PC-3 (cell line): ENCODE measurements at regions not wholly inside any gene's neighbourhood (a gene's known extent, or its start where the extent isn't known, plus 50 kb on each side); places are given as distances from the start of the nearest gene placed in this dataset.

ENCODE experiments used
- ATAC-seq: fragments of 200-7000 bp; cut with Tn5 transposase; 2 replicates; pipeline ENCODE4 v1.9.1; 2020; ENCODE audit warnings: mild to moderate bottlenecking, moderate library complexity
- BruUV-seq: library from RNA; stranded (reverse); fragments of 400-500 nt; replicated peaks from 2 replicates; lab custom pipeline; 2021; lab: Mats Ljungman, UMichigan
- CTCF ChIA-PET: fragments of 300-600 bp; sonication (Branson Sonifier 250); formaldehyde crosslinking; loops from one replicate; lab custom pipeline; 2022; ENCODE audit warnings: antibody characterized with exemption; lab: Charles Lee
- POLR2A ChIA-PET: fragments of 300-600 bp; sonication (Branson Sonifier 250); formaldehyde crosslinking; loops from one replicate; lab custom pipeline; 2022; ENCODE audit warnings: antibody characterized with exemption; ENCODE audit not compliant: unreplicated experiment; lab: Charles Lee
- DNase-seq: peaks from one replicate; pipeline ENCODE4 v3.0.0-alpha.2; 2015
- H2AFZ ChIP-seq: fragments of 300-600 bp; sonication (generic); 2 replicates; pipeline ENCODE4 v1.6.0; 2016; ENCODE audit warnings: antibody characterized with exemption, low read length
- H3F3A ChIP-seq: fragments of 300-600 bp; sonication (generic); one replicate; pipeline ENCODE4 v1.6.0; 2017; ENCODE audit warnings: antibody characterized with exemption, low read length, control low read depth, mild to moderate bottlenecking; ENCODE audit not compliant: unreplicated experiment
- H3K27ac ChIP-seq: fragments of 300-600 bp; sonication (generic); 2 replicates; pipeline ENCODE4 v1.5.1; 2016; ENCODE audit warnings: mild to moderate bottlenecking, low read length
- H3K27me3 ChIP-seq: fragments of 300-600 bp; sonication (generic); 2 replicates; pipeline ENCODE4 v1.6.1; 2016; ENCODE audit warnings: low read length, mixed read lengths
- H3K36me3 ChIP-seq: fragments of 300-600 bp; sonication (generic); 2 replicates; pipeline ENCODE4 v1.6.1; 2016; ENCODE audit warnings: low read depth, mixed run types, low read length, mixed read lengths
- H3K4me1 ChIP-seq: fragments of 300-600 bp; sonication (generic); 2 replicates; pipeline ENCODE4 v1.5.1; 2016; ENCODE audit warnings: low read length; ENCODE audit not compliant: insufficient read depth
- H3K4me2 ChIP-seq: fragments of 300-600 bp; sonication (generic); 2 replicates; pipeline ENCODE4 v1.6.0; 2016; ENCODE audit warnings: low read length
- H3K4me3 ChIP-seq: fragments of 300-600 bp; sonication (generic); 2 replicates; pipeline ENCODE4 v1.5.1; 2016; ENCODE audit warnings: mild to moderate bottlenecking, low read length, mixed read lengths
- H3K79me2 ChIP-seq: fragments of 300-600 bp; sonication (generic); 2 replicates; pipeline ENCODE4 v1.6.1; 2017; ENCODE audit warnings: low read length, mixed read lengths
- H3K9ac ChIP-seq: fragments of 300-600 bp; sonication (generic); 2 replicates; pipeline ENCODE4 v1.6.0; 2016; ENCODE audit warnings: mild to moderate bottlenecking, low read length
- H3K9me2 ChIP-seq: fragments of 300-600 bp; sonication (generic); replicated peaks from 2 replicates; pipeline ENCODE4 v1.6.1; 2016; ENCODE audit warnings: mixed run types, low read length, mixed read lengths
- H3K9me3 ChIP-seq: fragments of 300-600 bp; sonication (generic); 2 replicates; pipeline ENCODE4 v1.6.1; 2016; ENCODE audit warnings: low read length, mixed read lengths
- H4K20me1 ChIP-seq: fragments of 300-600 bp; sonication (generic); 2 replicates; pipeline ENCODE4 v1.6.1; 2016; ENCODE audit warnings: low read length, mixed read lengths
- CTCF ChIP-seq: fragments of 300-600 bp; sonication (generic); conservative IDR thresholded peaks from 2 replicates; pipeline ENCODE4 v1.5.1; 2017; ENCODE audit warnings: antibody characterized with exemption, low read depth, mild to moderate bottlenecking, low read length
- EZH2 ChIP-seq: fragments of 300-600 bp; sonication (generic); IDR thresholded peaks from one replicate; pipeline ENCODE4 v1.6.1; 2017; ENCODE audit warnings: antibody characterized with exemption, mild to moderate bottlenecking, low read length; ENCODE audit not compliant: unreplicated experiment
- EZH2phosphoT487 ChIP-seq: fragments of 300-600 bp; sonication (generic); IDR thresholded peaks from 2 replicates; pipeline ENCODE4 v1.6.1; 2018; ENCODE audit warnings: mild to moderate bottlenecking, antibody characterized with exemption, low read length, borderline replicate concordance
- intact Hi-C: fragments of 100-400 bp; cut with micrococcal nuclease; formaldehyde crosslinking; loops from 2 replicates; pipeline ENCODE4 v1.9.0; 2023

DNA sequence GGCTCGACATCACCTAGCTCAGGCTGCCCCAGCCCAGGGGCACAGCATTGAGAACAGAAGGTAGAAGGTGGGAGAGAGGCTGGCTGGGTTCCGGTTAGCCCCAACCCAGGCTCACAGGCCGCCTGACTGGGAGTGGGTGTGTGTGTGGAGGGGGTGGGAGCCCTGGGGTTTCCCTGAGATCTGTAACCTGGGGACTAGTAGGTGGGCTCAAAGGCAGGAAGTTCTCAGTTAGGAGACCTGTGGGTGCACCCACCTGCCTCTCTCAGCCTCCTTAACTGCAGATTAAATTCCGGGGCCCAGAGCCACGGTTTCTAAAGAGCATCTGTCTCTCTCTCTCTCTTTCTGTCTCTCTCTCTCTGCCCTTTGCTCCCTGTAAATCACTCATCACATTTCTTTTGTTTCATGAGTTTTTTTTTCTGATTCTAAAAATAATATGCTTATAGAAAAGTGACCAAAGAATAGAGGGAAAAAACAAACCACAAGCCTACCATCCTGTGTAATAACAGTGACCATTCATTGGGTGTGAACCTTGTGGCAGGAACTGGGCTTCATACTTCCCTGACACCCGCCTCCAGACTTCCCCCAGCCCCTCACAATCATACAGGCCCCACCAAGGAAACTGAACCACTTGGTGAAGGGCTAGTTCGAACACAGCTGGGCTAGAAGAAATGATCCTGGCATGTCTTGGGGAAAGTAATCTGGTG lies 83.4 kb upstream of the SMNDC1 start:
- Histone ChIP-seq H3K4me3 (no peak overlapping the region), H3K9me2 (no peaks in the 10 kb centered on the region), H3K4me1 (no peaks in the 10 kb centered on the region), H4K20me1 (no peaks in the 10 kb centered on the region), H3K36me3 (no peaks in the 10 kb centered on the region), H3K9ac (no peak overlapping the region), H3K4me2 (no peak overlapping the region), H3K27ac (no peak overlapping the region), H3K79me2 (no peaks in the 10 kb centered on the region), H3F3A (no peaks in the 10 kb centered on the region), H3K9me3 (no peaks in the 10 kb centered on the region), H3K27me3 (no peaks in the 10 kb centered on the region), H2AFZ (no peak overlapping the region)
- DNase-seq (no peak), ATAC-seq (no peak; the same call in 1 of the 2 replicates)
- ChIA-PET CTCF (no interaction called here), POLR2A (interaction anchor here (0.8 kb wide), 1 partner anchor 20 kb away, joined by 5 read pairs; no protein-coding TSS in a partner anchor)
- TF ChIP-seq CTCF (no peak), EZH2phosphoT487 (no peak), EZH2 (no peak)
- no TSS peak for BruUV-seq
- intact Hi-C loops, result no loop called here

- no peak overlapping the region for H3K4me2 ChIP-seq
- ChIA-PET CTCF (no interaction called here), POLR2A (interaction anchor here (0.8 kb wide), 1 partner anchor 20 kb away, joined by 5 read pairs; no protein-coding TSS in a partner anchor)
- H3K27ac ChIP-seq, result no peak overlapping the region
- no peaks in the 10 kb centered on the region for H4K20me1 ChIP-seq
- ATAC-seq (no peak), DNase-seq (no peak)
- intact Hi-C loops, result no loop called here
- no peak overlapping the region for H2AFZ ChIP-seq
- H3K27me3 ChIP-seq, result no peaks in the 10 kb centered on the region
- TF ChIP-seq EZH2 (no peak), EZH2phosphoT487 (no peak), CTCF (no peak)
- no TSS peak for BruUV-seq
- no peaks in the 10 kb centered on the region for H3F3A ChIP-seq
- H3K9me2 ChIP-seq, result no peaks in the 10 kb centered on the region
- H3K4me3 ChIP-seq, result no peak overlapping the region
- H3K4me1 ChIP-seq, result no peaks in the 10 kb centered on the region
- no peak overlapping the region for H3K9ac ChIP-seq
- no peaks in the 10 kb centered on the region for H3K9me3 ChIP-seq
- H3K79me2 ChIP-seq, result no peaks in the 10 kb centered on the region
- no peaks in the 10 kb centered on the region for H3K36me3 ChIP-seq
These were observed 84.0 kb upstream of the SMNDC1 start for GRCh38 chr10:110388687-110389052.

- CTCF ChIA-PET, result no interaction called here
- no TSS peak for BruUV-seq
- Histone ChIP-seq H3K9me3 (no peaks in the 10 kb centered on the region), H3K36me3 (no peaks in the 10 kb centered on the region), H3K9ac (no peak overlapping the region), H3K9me2 (no peaks in the 10 kb centered on the region), H3K4me1 (no peaks in the 10 kb centered on the region), H3K79me2 (no peaks in the 10 kb centered on the region), H3K4me3 (no peak overlapping the region), H2AFZ (no peak overlapping the region), H3K4me2 (no peak overlapping the region), H3K27ac (no peak overlapping the region), H3K27me3 (no peaks in the 10 kb centered on the region), H3F3A (no peaks in the 10 kb centered on the region), H4K20me1 (no peaks in the 10 kb centered on the region)
- no peak for DNase-seq
- no peak for ATAC-seq
- POLR2A ChIA-PET, result interaction anchor here (0.8 kb wide), 1 partner anchor 21 kb away, joined by 5 read pairs; no protein-coding TSS in a partner anchor
- no peak for TF ChIP-seq EZH2phosphoT487
- TF ChIP-seq CTCF, result no peak
- intact Hi-C loops, result no loop called here
These were observed 84.5 kb upstream of the SMNDC1 start for GRCh38 chr10:110389255-110389654.
